ENCODE measurements at regions not wholly inside any gene's neighbourhood (a gene's known extent, or its start where the extent isn't known, plus 50 kb on each side); places are given as distances from the start of the nearest gene placed in this dataset.

DNA sequence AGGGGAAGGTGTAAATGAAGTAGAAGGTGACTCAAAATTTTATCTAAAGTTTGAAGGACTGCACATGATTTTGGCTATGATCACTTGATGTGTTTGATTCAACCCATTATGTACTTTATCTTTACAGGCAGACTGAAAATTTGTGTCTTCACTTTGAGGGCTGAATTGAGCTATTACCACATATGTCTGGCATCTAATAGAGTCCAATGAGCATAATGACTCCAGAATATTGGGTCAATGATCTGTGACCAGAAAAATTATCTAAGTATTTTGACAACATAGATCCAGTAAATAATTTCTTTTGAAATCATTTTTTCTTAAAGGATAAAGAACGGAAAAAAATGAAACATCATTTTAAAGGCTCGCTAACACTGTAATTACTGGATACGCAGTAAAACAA, 2810.0 kb downstream of the PCDH9 start:
- Histone ChIP-seq H3K27me3 (ENCODE audit: insufficient read depth, low read length) (no peaks in the 10 kb centered on the region), H2AFZ (ENCODE audit: low read length, unreplicated experiment) (no peak overlapping the region), H3K4me1 (ENCODE audit: control insufficient read depth, insufficient read depth, low read length, unreplicated experiment) (no peaks in the 10 kb centered on the region), H3K36me3 (ENCODE audit: insufficient read depth, low read length) (no peaks in the 10 kb centered on the region), H3K4me3 (ENCODE audit: low read depth, low read length) (no peak overlapping the region), H3K27ac (ENCODE audit: low read depth, low read length) (no peak overlapping the region), H3K79me2 (ENCODE audit: control insufficient read depth, insufficient read depth, low read length, unreplicated experiment) (no peaks in the 10 kb centered on the region)

DNA sequence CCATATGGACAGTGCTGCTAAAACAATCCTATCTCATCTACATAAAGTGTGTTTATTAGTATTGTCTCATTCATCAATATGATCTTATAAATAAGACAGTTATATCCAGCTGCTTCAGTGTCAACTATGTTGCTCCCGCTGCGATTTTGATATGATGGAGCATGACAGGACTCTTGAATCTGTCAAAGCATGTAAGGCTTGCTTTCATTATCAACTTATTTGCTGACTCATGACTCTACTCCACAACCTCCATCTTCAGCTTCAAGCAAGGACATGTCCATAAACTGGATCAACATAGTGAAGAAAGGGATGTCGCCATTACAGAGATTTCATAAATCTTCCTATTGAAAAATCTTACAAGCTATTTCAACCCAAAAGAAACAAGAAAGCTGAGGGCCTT, 2812.6 kb downstream of the PCDH9 start:
- H3K27ac ChIP-seq (ENCODE audit: low read depth, low read length) = no peak overlapping the region
- H3K27me3 ChIP-seq (ENCODE audit: insufficient read depth, low read length) = no peaks in the 10 kb centered on the region
- H3K36me3 ChIP-seq (ENCODE audit: insufficient read depth, low read length) = no peaks in the 10 kb centered on the region
- no peak overlapping the region for H3K4me3 ChIP-seq (ENCODE audit: low read depth, low read length)
- no peaks in the 10 kb centered on the region for H3K79me2 ChIP-seq (ENCODE audit: control insufficient read depth, insufficient read depth, low read length, unreplicated experiment)
- H3K4me1 ChIP-seq (ENCODE audit: control insufficient read depth, insufficient read depth, low read length, unreplicated experiment) = no peaks in the 10 kb centered on the region
- H2AFZ ChIP-seq (ENCODE audit: low read length, unreplicated experiment) = no peak overlapping the region

DNA sequence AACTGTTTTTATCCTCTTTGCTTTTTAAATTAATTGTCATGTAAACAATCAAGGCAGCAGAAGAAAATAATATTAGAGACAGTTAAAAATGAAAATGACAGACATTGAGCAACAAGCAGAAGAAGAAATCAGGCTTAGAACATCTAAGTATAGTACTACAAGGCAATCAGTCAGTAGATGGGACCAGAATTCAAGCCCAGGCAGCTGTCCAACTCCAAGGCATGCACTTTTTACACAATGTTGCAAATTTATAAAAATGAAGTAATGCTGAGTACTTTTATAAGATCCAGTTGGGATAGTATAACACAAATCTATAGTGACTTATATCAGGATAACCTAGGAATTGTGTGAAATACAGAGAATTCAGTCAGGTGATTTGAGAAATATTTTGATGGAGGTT, 2815.8 kb downstream of the PCDH9 start:
- Histone ChIP-seq H3K27ac (ENCODE audit: low read depth, low read length) (no peak overlapping the region), H2AFZ (ENCODE audit: low read length, unreplicated experiment) (no peak overlapping the region), H3K79me2 (ENCODE audit: control insufficient read depth, insufficient read depth, low read length, unreplicated experiment) (no peaks in the 10 kb centered on the region), H3K4me3 (ENCODE audit: low read depth, low read length) (no peak overlapping the region), H3K27me3 (ENCODE audit: insufficient read depth, low read length) (no peaks in the 10 kb centered on the region), H3K36me3 (ENCODE audit: insufficient read depth, low read length) (no peaks in the 10 kb centered on the region), H3K4me1 (ENCODE audit: control insufficient read depth, insufficient read depth, low read length, unreplicated experiment) (no peaks in the 10 kb centered on the region)

DNA sequence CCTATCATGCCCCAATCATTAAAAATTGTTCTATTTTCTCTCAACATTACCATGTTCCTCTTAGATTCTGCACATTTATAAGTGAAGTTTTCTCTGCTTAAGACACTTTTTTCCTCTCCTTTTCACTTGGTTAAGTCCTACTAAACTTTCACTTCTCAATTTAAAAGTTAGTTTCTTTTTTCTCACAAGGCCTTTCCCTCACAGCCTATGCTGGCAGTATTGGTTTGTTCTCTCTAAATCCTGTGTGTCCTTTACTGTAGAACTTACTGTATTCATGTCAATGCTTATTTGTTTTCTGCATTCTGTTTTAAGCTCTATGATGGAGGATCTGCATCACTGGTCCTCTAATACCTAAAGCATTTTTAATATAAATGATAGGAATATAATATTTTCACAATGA, 2816.6 kb downstream of the PCDH9 start:
- H3K79me2 ChIP-seq (ENCODE audit: control insufficient read depth, insufficient read depth, low read length, unreplicated experiment) = no peaks in the 10 kb centered on the region
- no peak overlapping the region for H3K4me3 ChIP-seq (ENCODE audit: low read depth, low read length)
- no peak overlapping the region for H2AFZ ChIP-seq (ENCODE audit: low read length, unreplicated experiment)
- no peaks in the 10 kb centered on the region for H3K27me3 ChIP-seq (ENCODE audit: insufficient read depth, low read length)
- H3K4me1 ChIP-seq (ENCODE audit: control insufficient read depth, insufficient read depth, low read length, unreplicated experiment) = no peaks in the 10 kb centered on the region
- no peak overlapping the region for H3K27ac ChIP-seq (ENCODE audit: low read depth, low read length)
- no peaks in the 10 kb centered on the region for H3K36me3 ChIP-seq (ENCODE audit: insufficient read depth, low read length)

DNA sequence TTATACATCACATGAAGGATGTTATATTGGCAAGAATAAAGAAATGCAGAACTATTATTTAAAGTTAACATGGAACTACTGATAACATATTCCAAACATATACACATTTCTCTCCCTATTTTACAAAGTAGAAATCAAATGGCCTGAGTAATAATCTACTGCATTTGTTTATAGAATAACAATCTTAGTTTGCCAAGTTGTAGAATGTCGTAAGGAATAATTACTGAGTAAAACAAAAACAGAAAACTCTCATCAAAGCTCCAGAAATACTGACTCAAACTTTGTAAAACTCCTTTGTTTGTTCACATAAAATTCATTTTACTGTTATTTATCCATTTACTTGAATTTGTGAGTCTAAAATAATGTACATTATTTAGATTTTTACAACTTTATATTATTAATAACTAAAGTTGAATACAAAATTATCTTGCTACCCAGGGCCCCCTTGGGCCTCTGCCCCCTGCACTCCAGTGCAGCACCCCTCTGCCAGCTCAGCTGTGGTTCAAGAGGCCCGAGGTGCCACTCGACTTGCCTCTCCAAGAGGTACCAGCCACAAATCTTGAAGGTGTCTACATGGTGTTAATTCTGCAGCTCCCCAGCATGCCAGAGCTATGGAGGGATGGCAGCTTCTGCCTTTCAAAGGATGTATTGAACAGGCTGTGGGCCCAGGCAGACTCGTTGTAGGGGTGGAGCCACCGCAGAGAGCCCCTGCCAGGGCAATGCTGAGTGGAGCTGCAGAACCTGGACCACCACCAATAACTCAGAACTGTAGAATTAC, 2819.7 kb downstream of the PCDH9 start:
- Histone ChIP-seq H3K27me3 (ENCODE audit: insufficient read depth, low read length) (no peaks in the 10 kb centered on the region), H3K36me3 (ENCODE audit: insufficient read depth, low read length) (no peaks in the 10 kb centered on the region), H3K4me3 (ENCODE audit: low read depth, low read length) (no peak overlapping the region), H3K27ac (ENCODE audit: low read depth, low read length) (no peak overlapping the region), H2AFZ (ENCODE audit: low read length, unreplicated experiment) (no peak overlapping the region), H3K4me1 (ENCODE audit: control insufficient read depth, insufficient read depth, low read length, unreplicated experiment) (no peaks in the 10 kb centered on the region), H3K79me2 (ENCODE audit: control insufficient read depth, insufficient read depth, low read length, unreplicated experiment) (no peaks in the 10 kb centered on the region)

DNA sequence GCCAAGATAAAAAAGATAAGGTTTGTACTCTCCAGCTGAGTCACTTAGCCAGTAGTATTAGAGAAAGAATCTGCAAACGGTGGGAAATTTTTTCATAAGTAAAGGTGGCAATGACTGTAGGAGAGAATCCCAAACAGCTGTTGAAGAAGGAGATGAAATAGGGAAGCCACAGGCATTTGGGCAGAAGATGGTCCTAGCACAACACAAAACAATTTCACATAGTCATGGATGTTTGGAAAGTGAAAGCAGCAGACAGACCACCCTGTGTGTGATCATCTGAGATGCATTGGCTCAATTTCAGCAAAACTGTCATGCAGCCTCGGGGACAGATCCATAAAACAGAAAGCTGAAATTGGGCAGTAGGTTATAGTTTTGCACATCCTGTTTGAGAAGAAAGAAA, 2832.4 kb downstream of the PCDH9 start:
- no peaks in the 10 kb centered on the region for H3K4me1 ChIP-seq (ENCODE audit: control insufficient read depth, insufficient read depth, low read length, unreplicated experiment)
- no peak overlapping the region for H3K27ac ChIP-seq (ENCODE audit: low read depth, low read length)
- H3K4me3 ChIP-seq (ENCODE audit: low read depth, low read length) = peak overlapping the region; percentile 43; the same call in 1 of the 2 replicates
- no peaks in the 10 kb centered on the region for H3K36me3 ChIP-seq (ENCODE audit: insufficient read depth, low read length)
- H3K79me2 ChIP-seq (ENCODE audit: control insufficient read depth, insufficient read depth, low read length, unreplicated experiment) = no peaks in the 10 kb centered on the region
- H2AFZ ChIP-seq (ENCODE audit: low read length, unreplicated experiment) = peak overlapping the region; percentile 81
- H3K27me3 ChIP-seq (ENCODE audit: insufficient read depth, low read length) = no peaks in the 10 kb centered on the region

DNA sequence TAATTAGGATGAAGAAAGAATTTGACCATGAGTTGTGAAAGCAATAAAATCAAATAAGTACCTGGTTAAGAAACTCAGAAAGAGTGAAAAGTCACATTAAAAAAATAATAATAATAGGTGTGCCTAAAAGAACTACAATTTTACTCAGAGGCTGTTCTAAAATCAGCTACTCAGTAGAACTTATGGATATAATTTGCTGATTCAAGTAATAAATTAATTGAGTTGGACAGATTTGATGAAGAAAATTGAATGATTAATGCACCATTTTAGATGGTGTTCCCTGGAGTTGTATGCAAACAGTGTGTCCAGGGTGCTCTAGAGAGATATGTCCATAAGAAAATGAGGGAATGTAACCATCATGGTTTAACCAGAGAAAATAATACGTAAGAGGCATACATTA, 2852.5 kb downstream of the PCDH9 start:
- Histone ChIP-seq H3K27ac (ENCODE audit: low read depth, low read length) (no peak overlapping the region), H3K79me2 (ENCODE audit: control insufficient read depth, insufficient read depth, low read length, unreplicated experiment) (no peaks in the 10 kb centered on the region), H3K27me3 (ENCODE audit: insufficient read depth, low read length) (no peaks in the 10 kb centered on the region), H3K4me1 (ENCODE audit: control insufficient read depth, insufficient read depth, low read length, unreplicated experiment) (no peaks in the 10 kb centered on the region), H3K36me3 (ENCODE audit: insufficient read depth, low read length) (no peaks in the 10 kb centered on the region), H2AFZ (ENCODE audit: low read length, unreplicated experiment) (no peak overlapping the region), H3K4me3 (ENCODE audit: low read depth, low read length) (no peak overlapping the region)

DNA sequence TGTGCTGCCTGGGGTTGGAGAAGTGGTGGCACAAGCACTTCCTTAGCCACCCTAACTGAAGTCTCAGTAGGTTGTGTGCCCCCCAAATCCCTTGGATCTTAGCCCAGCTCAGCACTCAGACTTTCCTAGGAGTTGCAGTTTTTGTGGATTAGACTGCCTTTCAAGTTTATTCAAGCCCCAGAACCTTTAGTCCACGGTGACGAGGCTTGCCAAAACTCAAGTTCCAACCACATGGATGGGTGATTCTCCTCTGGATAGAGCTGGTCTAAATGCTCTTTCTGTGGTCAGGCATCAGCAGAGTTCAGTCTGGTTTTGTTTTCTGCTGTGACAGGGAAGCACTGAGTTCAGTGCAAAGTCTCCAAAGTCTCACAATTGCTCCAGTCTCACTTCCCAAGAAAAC, 2858.7 kb downstream of the PCDH9 start:
- no peak overlapping the region for H3K4me3 ChIP-seq (ENCODE audit: low read depth, low read length)
- no peaks in the 10 kb centered on the region for H3K79me2 ChIP-seq (ENCODE audit: control insufficient read depth, insufficient read depth, low read length, unreplicated experiment)
- H3K27ac ChIP-seq (ENCODE audit: low read depth, low read length) = no peak overlapping the region
- no peaks in the 10 kb centered on the region for H3K27me3 ChIP-seq (ENCODE audit: insufficient read depth, low read length)
- H2AFZ ChIP-seq (ENCODE audit: low read length, unreplicated experiment) = no peak overlapping the region
- H3K4me1 ChIP-seq (ENCODE audit: control insufficient read depth, insufficient read depth, low read length, unreplicated experiment) = no peaks in the 10 kb centered on the region
- no peaks in the 10 kb centered on the region for H3K36me3 ChIP-seq (ENCODE audit: insufficient read depth, low read length)

DNA sequence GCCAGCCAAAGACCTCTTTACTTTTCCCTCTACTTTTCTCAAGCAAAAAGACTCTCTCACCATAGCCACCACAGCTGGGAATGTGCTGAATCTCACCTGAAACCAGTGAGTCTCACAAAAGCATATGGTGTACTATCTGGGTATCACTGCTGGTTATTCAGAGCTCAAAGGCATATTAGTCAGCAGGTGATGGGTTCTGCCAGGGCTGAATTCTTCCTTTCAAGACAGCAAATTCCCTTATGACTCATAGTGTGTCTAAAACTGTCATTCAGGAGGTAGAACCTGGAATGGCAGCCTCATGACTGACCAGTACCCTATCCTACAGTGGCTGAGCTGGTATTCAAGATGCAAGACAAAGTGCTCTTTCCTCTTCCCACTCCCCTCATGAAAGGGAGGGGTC, 2859.1 kb downstream of the PCDH9 start:
- Histone ChIP-seq H3K4me1 (ENCODE audit: control insufficient read depth, insufficient read depth, low read length, unreplicated experiment) (no peaks in the 10 kb centered on the region), H3K4me3 (ENCODE audit: low read depth, low read length) (no peak overlapping the region), H3K79me2 (ENCODE audit: control insufficient read depth, insufficient read depth, low read length, unreplicated experiment) (no peaks in the 10 kb centered on the region), H2AFZ (ENCODE audit: low read length, unreplicated experiment) (no peak overlapping the region), H3K27ac (ENCODE audit: low read depth, low read length) (no peak overlapping the region), H3K27me3 (ENCODE audit: insufficient read depth, low read length) (no peaks in the 10 kb centered on the region), H3K36me3 (ENCODE audit: insufficient read depth, low read length) (no peaks in the 10 kb centered on the region)

DNA sequence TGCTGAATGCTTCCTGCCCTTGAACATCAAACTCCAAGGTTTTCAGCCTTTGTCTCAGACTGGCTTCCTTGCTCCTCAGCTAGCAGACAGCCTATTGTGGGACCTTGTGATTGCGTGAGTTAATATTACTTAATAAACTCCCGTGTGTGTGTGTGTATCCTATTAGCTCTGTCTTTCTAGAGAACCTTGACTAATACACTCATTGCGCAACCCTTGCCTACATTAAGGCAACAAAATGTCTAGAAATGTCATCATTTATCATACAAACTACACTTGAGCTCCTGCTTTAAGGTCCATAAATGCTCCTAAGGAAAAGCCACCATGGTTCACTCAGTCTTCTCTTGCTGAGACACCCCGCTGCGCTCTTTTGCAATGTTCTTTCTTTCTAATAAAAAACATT, 2861.0 kb downstream of the PCDH9 start:
- Histone ChIP-seq H3K27ac (ENCODE audit: low read depth, low read length) (no peak overlapping the region), H3K36me3 (ENCODE audit: insufficient read depth, low read length) (no peaks in the 10 kb centered on the region), H3K27me3 (ENCODE audit: insufficient read depth, low read length) (no peaks in the 10 kb centered on the region), H3K79me2 (ENCODE audit: control insufficient read depth, insufficient read depth, low read length, unreplicated experiment) (no peaks in the 10 kb centered on the region), H3K4me1 (ENCODE audit: control insufficient read depth, insufficient read depth, low read length, unreplicated experiment) (no peaks in the 10 kb centered on the region), H2AFZ (ENCODE audit: low read length, unreplicated experiment) (no peak overlapping the region), H3K4me3 (ENCODE audit: low read depth, low read length) (no peak overlapping the region)

DNA sequence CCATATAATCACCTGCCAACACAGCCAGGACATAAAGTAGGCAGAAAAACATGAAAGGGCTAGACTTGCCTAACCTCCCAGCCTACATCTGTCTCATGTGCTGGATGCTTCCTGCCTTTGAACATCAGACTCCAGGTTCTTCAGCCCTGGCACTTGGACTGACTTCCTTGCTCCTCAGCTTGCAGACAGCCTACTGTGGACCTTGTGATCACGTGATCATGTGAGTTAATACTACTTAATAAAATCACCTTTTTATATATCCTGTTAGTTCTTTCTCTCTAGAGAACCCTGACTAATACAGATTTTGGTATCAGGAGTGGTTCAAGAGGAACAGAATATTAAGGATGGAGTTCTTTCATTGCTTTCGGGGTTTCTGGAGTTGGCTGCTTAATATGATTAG, 2867.6 kb downstream of the PCDH9 start:
- Histone ChIP-seq H3K27me3 (ENCODE audit: insufficient read depth, low read length) (no peaks in the 10 kb centered on the region), H3K36me3 (ENCODE audit: insufficient read depth, low read length) (no peaks in the 10 kb centered on the region), H3K4me3 (ENCODE audit: low read depth, low read length) (no peak overlapping the region), H3K79me2 (ENCODE audit: control insufficient read depth, insufficient read depth, low read length, unreplicated experiment) (no peaks in the 10 kb centered on the region), H3K27ac (ENCODE audit: low read depth, low read length) (no peak overlapping the region), H2AFZ (ENCODE audit: low read length, unreplicated experiment) (no peak overlapping the region), H3K4me1 (ENCODE audit: control insufficient read depth, insufficient read depth, low read length, unreplicated experiment) (no peaks in the 10 kb centered on the region)

Measured in ACC112 (cell line).